K562 (cell line): ENCODE measurements at regions not wholly inside any gene's neighbourhood (a gene's known extent, or its start where the extent isn't known, plus 50 kb on each side); places are given as distances from the start of the nearest gene placed in this dataset.

Experiments used
- HDAC2 ChIP-seq: fragments of 450-650 bp; IDR thresholded peaks from 2 replicates; pipeline ENCODE4 v1.6.1; 2016; ENCODE audit warnings: mild to moderate bottlenecking
- IFI16 ChIP-seq: fragments of 250-450 bp; sonication (Bioruptor Pico); IDR thresholded peaks from 2 replicates; pipeline ENCODE4 v2.1.2; 2022; ENCODE audit warnings: mild to moderate bottlenecking, inconsistent platforms
- JUN ChIP-seq, 2 experiments: sonication (generic) in 1 of 2; formaldehyde crosslinking in 1 of 2; IDR thresholded peaks; 2 replicates each; pipeline versions ENCODE4 v1.6.1 to v1.8.0; 2012 to 2022; ENCODE audit warnings: borderline replicate concordance in 2 of 2, mild to moderate bottlenecking in 2 of 2, improper control_type of control experiment in 1 of 2, low read depth in 1 of 2, low read length in 1 of 2, missing genetic modification reagents in 1 of 2
- MAZ ChIP-seq, 2 experiments: fragments of 450-650 bp in 1 of 2; sonication (generic) in 1 of 2; formaldehyde crosslinking; IDR thresholded peaks in 1 of 2; conservative IDR thresholded peaks in 1 of 2; 2 replicates each; pipeline versions ENCODE4 v1.4.0 to v1.5.0; 2020; ENCODE audit warnings: mild to moderate bottlenecking in 1 of 2, missing genetic modification reagents in 1 of 2
- MYC ChIP-seq, 2 experiments: fragments of 250-450 bp in 1 of 2; sonication (Bioruptor Pico) in 1 of 2; IDR thresholded peaks; 2 replicates each; pipeline versions ENCODE4 v1.5.1 to v1.6.1; 2012 to 2021; ENCODE audit warnings: low read depth in 2 of 2, borderline replicate concordance in 1 of 2, improper control_type of control experiment in 1 of 2, low read length in 1 of 2, mild to moderate bottlenecking in 1 of 2, moderate library complexity in 1 of 2
- NCOR1 ChIP-seq: fragments of 450-650 bp; IDR thresholded peaks from 2 replicates; pipeline ENCODE4 v1.6.1; 2016; ENCODE audit warnings: mild to moderate bottlenecking, moderate library complexity
- NFXL1 ChIP-seq: fragments of 450-650 bp; formaldehyde crosslinking; IDR thresholded peaks from 2 replicates; pipeline ENCODE4 v1.4.0; 2021; ENCODE audit warnings: mild to moderate bottlenecking
- NR2C1 ChIP-seq, 2 experiments: fragments of 450-650 bp; IDR thresholded peaks; 2 replicates each; pipeline ENCODE4 v1.6.1; 2017; ENCODE audit warnings: mild to moderate bottlenecking in 2 of 2, antibody characterized with exemption in 1 of 2, inconsistent platforms in 1 of 2, missing compliant biosample characterization in 1 of 2, missing genetic modification characterization in 1 of 2
- NR4A1 ChIP-seq, 2 experiments: fragments of 250-450 bp in 1 of 2; fragments of 450-650 bp in 1 of 2; sonication (Bioruptor Pico) in 1 of 2; IDR thresholded peaks; 2 replicates each; pipeline versions ENCODE4 v1.4.0 to v1.6.1; 2016 to 2020; ENCODE audit warnings: mild to moderate bottlenecking in 2 of 2, missing compliant biosample characterization in 1 of 2, missing genetic modification characterization in 1 of 2, moderate library complexity in 1 of 2
- RBM15 ChIP-seq: fragments of 200-400 bp; formaldehyde crosslinking; IDR thresholded peaks from 2 replicates; pipeline ENCODE4 v1.6.1; 2018; ENCODE audit warnings: mild to moderate bottlenecking, low read length, moderate library complexity; ENCODE audit not compliant: insufficient read depth
- SMARCA4 ChIP-seq: fragments of 450-650 bp; IDR thresholded peaks from 2 replicates; pipeline ENCODE4 v1.6.1; 2016
- SRF ChIP-seq, 2 experiments: fragments of 250-450, 450-650 bp in 1 of 2; sonication (Bioruptor Pico) in 1 of 2; sonication (generic) in 1 of 2; formaldehyde crosslinking; IDR thresholded peaks; 2 replicates each; pipeline versions ENCODE4 v1.5.0 to v1.5.1; 2020 to 2022; ENCODE audit warnings: mild to moderate bottlenecking in 1 of 2, missing genetic modification reagents in 1 of 2
- ZNF124 ChIP-seq: sonication (generic); formaldehyde crosslinking; IDR thresholded peaks from 2 replicates; pipeline ENCODE4 v1.8.1; 2022; ENCODE audit warnings: missing genetic modification reagents
- ZNF146 ChIP-seq: IDR thresholded peaks from one replicate; pipeline ENCODE4 v1.6.1; 2018; ENCODE audit warnings: missing compliant biosample characterization; ENCODE audit not compliant: unreplicated experiment
- ZNF274 ChIP-seq: IDR thresholded peaks from 2 replicates; pipeline ENCODE4 v1.6.1; 2011; ENCODE audit warnings: low read depth, mild to moderate bottlenecking, low read length, moderate library complexity, borderline replicate concordance
- TF ChIP-seq, protein P1 (sequence below): fragments of 250-450 bp; sonication (Bioruptor Pico); IDR thresholded peaks from 2 replicates; pipeline ENCODE4 v1.4.0; 2020; ENCODE audit warnings: mild to moderate bottlenecking, moderate library complexity, borderline replicate concordance
- TF ChIP-seq, protein P2 (sequence below): IDR thresholded peaks from 3 replicates; pipeline ENCODE4 v1.6.1; 2011; ENCODE audit warnings: borderline replicate concordance, mild to moderate bottlenecking, moderate library complexity; ENCODE audit not compliant: insufficient read length; ENCODE audit errors: extremely low read depth
- TF ChIP-seq, protein P3 (sequence below): fragments of 450-650 bp; conservative IDR thresholded peaks from 2 replicates; pipeline ENCODE4 v1.6.1; 2016; ENCODE audit warnings: missing genetic modification characterization, low read depth, mild to moderate bottlenecking, missing compliant biosample characterization, moderate library complexity

DNA sequence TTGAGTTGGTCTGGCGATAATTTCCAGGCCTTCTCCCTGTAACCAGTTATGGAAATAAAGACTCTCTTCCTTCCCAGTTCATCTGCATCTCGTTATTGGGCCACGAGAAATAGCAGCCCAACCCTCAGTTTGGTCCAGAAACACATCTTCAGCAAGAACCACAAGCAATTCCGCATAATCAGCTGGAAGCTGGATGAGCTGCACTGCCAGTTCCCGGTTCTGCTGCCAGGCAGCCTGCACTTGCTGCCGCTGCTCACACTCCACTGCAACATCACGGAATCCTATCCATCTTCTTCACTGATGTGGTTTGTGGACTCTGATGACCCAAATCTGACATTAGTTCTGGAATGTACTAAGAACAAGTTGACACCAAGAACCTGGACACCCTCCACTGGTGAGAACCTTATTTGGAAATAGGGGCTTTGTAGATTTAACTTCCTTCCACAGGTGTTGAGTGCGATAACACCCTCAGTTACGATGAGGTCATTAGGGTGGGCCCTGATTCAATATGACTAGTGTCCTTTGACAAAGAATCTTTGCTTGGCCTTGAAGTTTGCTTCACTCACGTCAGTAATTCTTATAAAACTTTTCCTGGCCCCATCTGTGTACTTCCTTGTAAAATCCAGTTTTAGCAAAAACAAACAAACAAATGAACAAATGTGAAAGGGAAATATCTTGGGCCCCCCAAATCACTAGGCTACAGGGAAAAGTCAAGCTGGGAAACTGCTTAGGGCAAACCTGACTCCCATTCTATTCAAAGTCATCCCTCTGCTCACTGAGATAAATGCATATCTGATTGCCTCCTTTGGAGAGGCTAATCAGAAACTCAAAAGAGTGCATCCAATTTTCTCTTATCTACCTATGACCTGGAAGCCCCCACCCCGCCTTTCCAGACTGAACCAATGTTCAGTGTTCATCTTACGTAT lies 221.9 kb upstream of the PROK2 start (continued):
- TF ChIP-seq ZNF274 (no peak), NCOR1 (peak; percentile 43; the same call in 1 of the 2 replicates), ZNF146 (CRISPR knock-in tag) (no peak), RBM15 (no peak), NR4A1 (CRISPR knock-in tag; IDR thresholded peaks at IDR 0.05) (no peak), NR4A1 (tag; IDR thresholded peaks at IDR 0.05) (no peak), MAZ (CRISPR knock-in tag; conservative IDR thresholded peaks at IDR 0.05 in 1 of 2, IDR thresholded peaks at IDR 0.05 in 1 of 2) (no peak), NR2C1 (IDR thresholded peaks at IDR 0.05) (no peak), NR2C1 (tag; IDR thresholded peaks at IDR 0.05) (no peak), MYC (IDR thresholded peaks at IDR 0.05; ENCODE audit: low read depth, low read length) (no peak), MYC (CRISPR knock-in tag; IDR thresholded peaks at IDR 0.05; ENCODE audit: borderline replicate concordance, low read depth) (no peak), SMARCA4 (peak; percentile 69; the same call in 1 of the 2 replicates), ZNF124 (CRISPR knock-in tag) (no peak), NFXL1 (CRISPR knock-in tag) (no peak), SRF (CRISPR knock-in tag; IDR thresholded peaks at IDR 0.05) (peak; percentile 13 to 96; a peak in 3 of 4 replicates), HDAC2 (peak; percentile 48; the same call in 1 of the 2 replicates), JUN (IDR thresholded peaks at IDR 0.05; ENCODE audit: borderline replicate concordance, low read depth, low read length) (peak; percentile 85), JUN (CRISPR knock-in tag; IDR thresholded peaks at IDR 0.05; ENCODE audit: borderline replicate concordance) (no peak), IFI16 (no peak)
- TF ChIP-seq, protein P1, sequence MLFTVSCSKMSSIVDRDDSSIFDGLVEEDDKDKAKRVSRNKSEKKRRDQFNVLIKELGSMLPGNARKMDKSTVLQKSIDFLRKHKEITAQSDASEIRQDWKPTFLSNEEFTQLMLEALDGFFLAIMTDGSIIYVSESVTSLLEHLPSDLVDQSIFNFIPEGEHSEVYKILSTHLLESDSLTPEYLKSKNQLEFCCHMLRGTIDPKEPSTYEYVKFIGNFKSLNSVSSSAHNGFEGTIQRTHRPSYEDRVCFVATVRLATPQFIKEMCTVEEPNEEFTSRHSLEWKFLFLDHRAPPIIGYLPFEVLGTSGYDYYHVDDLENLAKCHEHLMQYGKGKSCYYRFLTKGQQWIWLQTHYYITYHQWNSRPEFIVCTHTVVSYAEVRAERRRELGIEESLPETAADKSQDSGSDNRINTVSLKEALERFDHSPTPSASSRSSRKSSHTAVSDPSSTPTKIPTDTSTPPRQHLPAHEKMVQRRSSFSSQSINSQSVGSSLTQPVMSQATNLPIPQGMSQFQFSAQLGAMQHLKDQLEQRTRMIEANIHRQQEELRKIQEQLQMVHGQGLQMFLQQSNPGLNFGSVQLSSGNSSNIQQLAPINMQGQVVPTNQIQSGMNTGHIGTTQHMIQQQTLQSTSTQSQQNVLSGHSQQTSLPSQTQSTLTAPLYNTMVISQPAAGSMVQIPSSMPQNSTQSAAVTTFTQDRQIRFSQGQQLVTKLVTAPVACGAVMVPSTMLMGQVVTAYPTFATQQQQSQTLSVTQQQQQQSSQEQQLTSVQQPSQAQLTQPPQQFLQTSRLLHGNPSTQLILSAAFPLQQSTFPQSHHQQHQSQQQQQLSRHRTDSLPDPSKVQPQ (CRISPR knock-in tag): no peak
- TF ChIP-seq, protein P2, sequence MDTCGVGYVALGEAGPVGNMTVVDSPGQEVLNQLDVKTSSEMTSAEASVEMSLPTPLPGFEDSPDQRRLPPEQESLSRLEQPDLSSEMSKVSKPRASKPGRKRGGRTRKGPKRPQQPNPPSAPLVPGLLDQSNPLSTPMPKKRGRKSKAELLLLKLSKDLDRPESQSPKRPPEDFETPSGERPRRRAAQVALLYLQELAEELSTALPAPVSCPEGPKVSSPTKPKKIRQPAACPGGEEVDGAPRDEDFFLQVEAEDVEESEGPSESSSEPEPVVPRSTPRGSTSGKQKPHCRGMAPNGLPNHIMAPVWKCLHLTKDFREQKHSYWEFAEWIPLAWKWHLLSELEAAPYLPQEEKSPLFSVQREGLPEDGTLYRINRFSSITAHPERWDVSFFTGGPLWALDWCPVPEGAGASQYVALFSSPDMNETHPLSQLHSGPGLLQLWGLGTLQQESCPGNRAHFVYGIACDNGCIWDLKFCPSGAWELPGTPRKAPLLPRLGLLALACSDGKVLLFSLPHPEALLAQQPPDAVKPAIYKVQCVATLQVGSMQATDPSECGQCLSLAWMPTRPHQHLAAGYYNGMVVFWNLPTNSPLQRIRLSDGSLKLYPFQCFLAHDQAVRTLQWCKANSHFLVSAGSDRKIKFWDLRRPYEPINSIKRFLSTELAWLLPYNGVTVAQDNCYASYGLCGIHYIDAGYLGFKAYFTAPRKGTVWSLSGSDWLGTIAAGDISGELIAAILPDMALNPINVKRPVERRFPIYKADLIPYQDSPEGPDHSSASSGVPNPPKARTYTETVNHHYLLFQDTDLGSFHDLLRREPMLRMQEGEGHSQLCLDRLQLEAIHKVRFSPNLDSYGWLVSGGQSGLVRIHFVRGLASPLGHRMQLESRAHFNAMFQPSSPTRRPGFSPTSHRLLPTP: no peak
- TF ChIP-seq, protein P3, sequence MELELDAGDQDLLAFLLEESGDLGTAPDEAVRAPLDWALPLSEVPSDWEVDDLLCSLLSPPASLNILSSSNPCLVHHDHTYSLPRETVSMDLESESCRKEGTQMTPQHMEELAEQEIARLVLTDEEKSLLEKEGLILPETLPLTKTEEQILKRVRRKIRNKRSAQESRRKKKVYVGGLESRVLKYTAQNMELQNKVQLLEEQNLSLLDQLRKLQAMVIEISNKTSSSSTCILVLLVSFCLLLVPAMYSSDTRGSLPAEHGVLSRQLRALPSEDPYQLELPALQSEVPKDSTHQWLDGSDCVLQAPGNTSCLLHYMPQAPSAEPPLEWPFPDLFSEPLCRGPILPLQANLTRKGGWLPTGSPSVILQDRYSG (tag): no peak
